Ishikawa (cell line): ENCODE measurements at regions not wholly inside any gene's neighbourhood (a gene's known extent, or its start where the extent isn't known, plus 50 kb on each side); places are given as distances from the start of the nearest gene placed in this dataset.

ENCODE experiments used
- CEBPB ChIP-seq: IDR thresholded peaks from 2 replicates; pipeline ENCODE4 v1.6.1; 2012
- CREB1 ChIP-seq: IDR thresholded peaks from 2 replicates; pipeline ENCODE4 v1.6.1; 2012; ENCODE audit warnings: low read depth
- EGR1 ChIP-seq: IDR thresholded peaks from 2 replicates; pipeline ENCODE4 v1.6.1; 2012
- EP300 ChIP-seq: IDR thresholded peaks from 2 replicates; pipeline ENCODE4 v1.6.1; 2012; ENCODE audit warnings: borderline replicate concordance
- FOXM1 ChIP-seq: IDR thresholded peaks from 2 replicates; pipeline ENCODE4 v1.6.1; 2012; ENCODE audit warnings: low read depth, borderline replicate concordance
- MAX ChIP-seq: IDR thresholded peaks from 2 replicates; pipeline ENCODE4 v1.6.1; 2012
- NFIC ChIP-seq: IDR thresholded peaks from 2 replicates; pipeline ENCODE4 v1.6.1; 2012
- RAD21 ChIP-seq: IDR thresholded peaks from 2 replicates; pipeline ENCODE4 v1.6.1; 2012; ENCODE audit warnings: low read depth
- REST ChIP-seq: IDR thresholded peaks from 2 replicates; pipeline ENCODE4 v1.6.1; 2012; ENCODE audit warnings: low read depth, mild to moderate bottlenecking
- TAF1 ChIP-seq: IDR thresholded peaks from 2 replicates; pipeline ENCODE4 v1.6.1; 2012; ENCODE audit warnings: low read depth, mild to moderate bottlenecking
- TCF12 ChIP-seq: IDR thresholded peaks from 2 replicates; pipeline ENCODE4 v1.6.1; 2012; ENCODE audit warnings: low read depth
- TEAD4 ChIP-seq: IDR thresholded peaks from 2 replicates; pipeline ENCODE4 v1.6.1; 2012
- USF1 ChIP-seq: IDR thresholded peaks from 2 replicates; pipeline ENCODE4 v1.6.1; 2012
- YY1 ChIP-seq: IDR thresholded peaks from 2 replicates; pipeline ENCODE4 v1.6.1; 2012; ENCODE audit warnings: low read depth
- ZBTB7A ChIP-seq: IDR thresholded peaks from 2 replicates; pipeline ENCODE4 v1.6.1; 2012; ENCODE audit warnings: low read depth

- TF ChIP-seq RAD21 = no peak
- no peak for TF ChIP-seq CEBPB
- TF ChIP-seq FOXM1 = no peak
- TF ChIP-seq REST = no peak
- no peak for TF ChIP-seq CREB1
- TF ChIP-seq MAX = no peak
- no peak for TF ChIP-seq TEAD4
- no peak for TF ChIP-seq USF1
- no peak for TF ChIP-seq TCF12
- TF ChIP-seq TAF1 = no peak
- TF ChIP-seq ZBTB7A = no peak
- no peak for TF ChIP-seq EGR1
- TF ChIP-seq NFIC = no peak
- no peak for TF ChIP-seq EP300
- no peak for TF ChIP-seq YY1
Observed at GRCh38 chr9:73536403-73536802, 384.7 kb downstream of the ANXA1 start.

GRCh38 chr9:73537561-73537960 is 385.9 kb downstream of the ANXA1 start:
- TF ChIP-seq REST (no peak), EP300 (no peak), MAX (no peak)

GRCh38 chr9:73539881-73540390 is 388.3 kb downstream of the ANXA1 start:
- TF ChIP-seq EGR1 (no peak), TAF1 (no peak), YY1 (no peak), ZBTB7A (no peak), TEAD4 (no peak), FOXM1 (no peak), USF1 (no peak), NFIC (no peak), RAD21 (no peak), CREB1 (no peak), REST (no peak)

GRCh38 chr9:73541923-73542322 is 390.3 kb downstream of the ANXA1 start:
- no peak for TF ChIP-seq CREB1
- no peak for TF ChIP-seq USF1
- no peak for TF ChIP-seq EGR1
- no peak for TF ChIP-seq FOXM1
- TF ChIP-seq MAX = no peak
- TF ChIP-seq TCF12 = no peak
- TF ChIP-seq RAD21 = no peak
- no peak for TF ChIP-seq TEAD4
- TF ChIP-seq YY1 = no peak
- no peak for TF ChIP-seq TAF1

- no peak for TF ChIP-seq ZBTB7A
- TF ChIP-seq FOXM1 = no peak
- TF ChIP-seq NFIC = no peak
- TF ChIP-seq YY1 = no peak
- no peak for TF ChIP-seq TEAD4
Observed at GRCh38 chr9:73543727-73544126, 392.1 kb downstream of the ANXA1 start.
